SK-N-SH (cell line): ENCODE measurements at regions not wholly inside any gene's neighbourhood (a gene's known extent, or its start where the extent isn't known, plus 50 kb on each side); places are given as distances from the start of the nearest gene placed in this dataset.

ENCODE experiments used
- CTCF ChIA-PET: fragments of 300-600, 350-600 bp; formaldehyde crosslinking; extraction: SDS; loops from one replicate; lab custom pipeline; 2021; lab: Yijun Ruan, JAX
- POLR2A ChIA-PET: fragments of 350-600 bp; sonication (Branson Sonifier 250); formaldehyde crosslinking; extraction: SDS; loops from one replicate; lab custom pipeline; 2020; ENCODE audit warnings: antibody characterized with exemption, inconsistent platforms; lab: Yijun Ruan, JAX
- DNase-seq: peaks from one replicate; pipeline ENCODE4 v3.0.0; 2012
- H2AFZ ChIP-seq: fragments of 200-600 bp; sonication (generic); 2 replicates; pipeline ENCODE4 v1.8.1; 2016; ENCODE audit warnings: antibody characterized with exemption, mild to moderate bottlenecking, low read depth
- H3F3A ChIP-seq: fragments of 200-600 bp; sonication (generic); replicated peaks from 2 replicates; pipeline ENCODE3; 2016; ENCODE audit warnings: antibody characterized with exemption, mild to moderate bottlenecking; ENCODE audit not compliant: insufficient read depth
- H3K27ac ChIP-seq, 2 experiments: fragments of 200-500 bp in 1 of 2; fragments of 200-600 bp in 1 of 2; sonication (Bioruptor generic) in 1 of 2; sonication (generic), shearing (Covaris generic) in 1 of 2; 2 replicates each; pipeline versions ENCODE4 v1.5.1 to v1.6.1; 2014 to 2016; ENCODE audit warnings: low read depth in 2 of 2, inconsistent platforms in 1 of 2, low read length in 1 of 2, mild to moderate bottlenecking in 1 of 2, mixed read lengths in 1 of 2
- H3K27me3 ChIP-seq: fragments of 200-600 bp; sonication (generic), shearing (Covaris generic); 2 replicates; pipeline ENCODE4 v1.6.1; 2016; ENCODE audit warnings: mixed run types; ENCODE audit not compliant: insufficient read depth
- H3K36me3 ChIP-seq, 2 experiments: fragments of 200-500 bp in 1 of 2; fragments of 200-600 bp in 1 of 2; sonication (Bioruptor generic) in 1 of 2; sonication (generic) in 1 of 2; replicated peaks in 1 of 2; 2 replicates each; pipeline versions ENCODE3 to v1.5.1; 2014 to 2016; ENCODE audit warnings: low read length in 1 of 2, mild to moderate bottlenecking in 1 of 2; ENCODE audit not compliant: insufficient read depth in 2 of 2, control insufficient read depth in 1 of 2
- H3K4me1 ChIP-seq, 2 experiments: fragments of 200-500 bp in 1 of 2; fragments of 200-600 bp in 1 of 2; sonication (Bioruptor generic) in 1 of 2; sonication (generic), shearing (Covaris generic) in 1 of 2; 2 replicates each; pipeline versions ENCODE4 v1.5.1 to v1.6.1; 2014 to 2016; ENCODE audit warnings: low read depth in 1 of 2, low read length in 1 of 2, mixed run types in 1 of 2; ENCODE audit not compliant: insufficient read depth in 2 of 2, control insufficient read depth in 1 of 2
- H3K4me2 ChIP-seq: fragments of 200-600 bp; sonication (generic), shearing (Covaris generic); 2 replicates; pipeline ENCODE4 v1.6.1; 2017; ENCODE audit warnings: mixed run types
- H3K4me3 ChIP-seq, 2 experiments: fragments of 200-500 bp in 1 of 2; fragments of 200-600 bp in 1 of 2; sonication (Bioruptor generic) in 1 of 2; sonication (generic), shearing (Covaris generic) in 1 of 2; 2 replicates each; pipeline versions ENCODE4 v1.5.1 to v1.8.1; 2014 to 2016; ENCODE audit warnings: low read depth in 2 of 2, inconsistent platforms in 1 of 2, low read length in 1 of 2, mild to moderate bottlenecking in 1 of 2, mixed read lengths in 1 of 2, moderate library complexity in 1 of 2
- H3K79me2 ChIP-seq: fragments of 200-600 bp; sonication (generic); 2 replicates; pipeline ENCODE4 v1.8.1; 2017; ENCODE audit warnings: mild to moderate bottlenecking; ENCODE audit not compliant: insufficient read depth
- H3K9ac ChIP-seq: fragments of 200-600 bp; sonication (generic); 2 replicates; pipeline ENCODE4 v1.6.1; 2017; ENCODE audit warnings: mixed run types
- H3K9me2 ChIP-seq: fragments of 200-600 bp; sonication (generic); 2 replicates; pipeline ENCODE4 v1.6.1; 2017; ENCODE audit warnings: mixed run types
- H3K9me3 ChIP-seq: fragments of 200-600 bp; sonication (generic); 2 replicates; pipeline ENCODE4 v1.6.1; 2017; ENCODE audit warnings: mixed run types, mild to moderate bottlenecking, moderate library complexity
- H4K20me1 ChIP-seq: fragments of 200-600 bp; sonication (generic); 2 replicates; pipeline ENCODE4 v1.6.1; 2017; ENCODE audit warnings: mild to moderate bottlenecking, mixed run types; ENCODE audit not compliant: insufficient read depth
- CHD2 ChIP-seq: fragments of 150-350 bp; IDR thresholded peaks from 2 replicates; pipeline ENCODE4 v1.6.1; 2018; ENCODE audit warnings: low read length; ENCODE audit not compliant: partially characterized antibody
- ELF1 ChIP-seq: IDR thresholded peaks from 2 replicates; pipeline ENCODE4 v1.4.0; 2012
- EZH2phosphoT487 ChIP-seq: fragments of 200-600 bp; sonication (generic); IDR thresholded peaks from 2 replicates; pipeline ENCODE4 v1.6.1; 2017; ENCODE audit warnings: low read depth, mixed run types, mild to moderate bottlenecking, antibody characterized with exemption, moderate library complexity, borderline replicate concordance
- FOXJ3 ChIP-seq: sonication (generic); formaldehyde crosslinking; IDR thresholded peaks from 2 replicates; pipeline ENCODE4 v1.5.1; 2020; ENCODE audit warnings: mild to moderate bottlenecking, missing genetic modification reagents
- FOXM1 ChIP-seq: IDR thresholded peaks from 2 replicates; pipeline ENCODE4 v1.4.0; 2012; ENCODE audit warnings: low read depth, mild to moderate bottlenecking
- GABPA ChIP-seq: IDR thresholded peaks from 2 replicates; pipeline ENCODE4 v1.4.0; 2012; ENCODE audit warnings: low read depth, mild to moderate bottlenecking
- IRF3 ChIP-seq: fragments of 150-350 bp; IDR thresholded peaks from 2 replicates; pipeline ENCODE4 v1.6.1; 2016; ENCODE audit warnings: mild to moderate bottlenecking, low read depth, low read length
- JUND ChIP-seq: IDR thresholded peaks from 2 replicates; pipeline ENCODE4 v1.4.0; 2012
- MEF2A ChIP-seq: IDR thresholded peaks from 2 replicates; pipeline ENCODE4 v1.4.0; 2012; ENCODE audit warnings: low read depth, borderline replicate concordance
- MXI1 ChIP-seq: IDR thresholded peaks from 2 replicates; pipeline ENCODE4 v1.6.1; 2012; ENCODE audit warnings: mild to moderate bottlenecking, low read depth, low read length, improper control_type of control experiment
- NFIC ChIP-seq: IDR thresholded peaks from 2 replicates; pipeline ENCODE4 v1.4.0; 2012; ENCODE audit warnings: borderline replicate concordance
- RAD21 ChIP-seq: IDR thresholded peaks from 2 replicates; pipeline ENCODE4 v1.6.1; 2012; ENCODE audit warnings: mild to moderate bottlenecking, low read length
- RCOR1 ChIP-seq: fragments of 150-350 bp; IDR thresholded peaks from 2 replicates; pipeline ENCODE4 v1.6.1; 2017; ENCODE audit warnings: antibody characterized with exemption, low read length
- RFX5 ChIP-seq: IDR thresholded peaks from 2 replicates; pipeline ENCODE4 v1.6.1; 2012; ENCODE audit warnings: mild to moderate bottlenecking, improper control_type of control experiment, low read length
- RXRA ChIP-seq: IDR thresholded peaks from 2 replicates; pipeline ENCODE4 v1.4.0; 2012; ENCODE audit warnings: low read depth, mild to moderate bottlenecking, borderline replicate concordance
- SIN3A ChIP-seq: IDR thresholded peaks from 2 replicates; pipeline ENCODE4 v1.6.1; 2012; ENCODE audit warnings: low read depth, mild to moderate bottlenecking, low read length, moderate library complexity, borderline replicate concordance
- SMC3 ChIP-seq: IDR thresholded peaks from 2 replicates; pipeline ENCODE4 v1.6.1; 2012; ENCODE audit warnings: low read depth, low read length, improper control_type of control experiment
- TAF1 ChIP-seq: IDR thresholded peaks from 2 replicates; pipeline ENCODE4 v1.6.1; 2012; ENCODE audit warnings: low read depth, mild to moderate bottlenecking, low read length, moderate library complexity, borderline replicate concordance
- TCF12 ChIP-seq: IDR thresholded peaks from 2 replicates; pipeline ENCODE4 v1.4.0; 2012
- TEAD4 ChIP-seq: IDR thresholded peaks from 2 replicates; pipeline ENCODE4 v1.4.0; 2012; ENCODE audit warnings: mild to moderate bottlenecking, borderline replicate concordance; ENCODE audit not compliant: insufficient read depth
- YY1 ChIP-seq: IDR thresholded peaks from 2 replicates; pipeline ENCODE4 v1.4.0; 2012; ENCODE audit warnings: low read depth, mild to moderate bottlenecking
- ZBTB33 ChIP-seq: IDR thresholded peaks from 2 replicates; pipeline ENCODE4 v1.4.0; 2012; ENCODE audit warnings: low read depth, borderline replicate concordance
- WGBS: methylation state at CpG from one replicate; pipeline ENCODE4 v1.1.6; 2017; ENCODE audit warnings: low lambda C conversion rate; 5-methylcytosine and 5-hydroxymethylcytosine counted together
- TF ChIP-seq, protein P1 (sequence below): IDR thresholded peaks from 2 replicates; pipeline ENCODE4 v1.4.0; 2012; ENCODE audit warnings: low read depth, borderline replicate concordance
- TF ChIP-seq, protein P2 (sequence below): fragments of 200-600 bp; sonication (generic); IDR thresholded peaks from 2 replicates; pipeline ENCODE4 v1.6.1; 2017; ENCODE audit warnings: antibody characterized with exemption, mild to moderate bottlenecking, moderate library complexity
- TF ChIP-seq, protein P3 (sequence below): IDR thresholded peaks from 2 replicates; pipeline ENCODE4 v1.6.1; 2012; ENCODE audit warnings: mild to moderate bottlenecking, low read depth, low read length, moderate library complexity
- TF ChIP-seq, protein P4 (sequence below): IDR thresholded peaks from 2 replicates; pipeline ENCODE4 v1.4.0; 2012; ENCODE audit warnings: low read depth

DNA sequence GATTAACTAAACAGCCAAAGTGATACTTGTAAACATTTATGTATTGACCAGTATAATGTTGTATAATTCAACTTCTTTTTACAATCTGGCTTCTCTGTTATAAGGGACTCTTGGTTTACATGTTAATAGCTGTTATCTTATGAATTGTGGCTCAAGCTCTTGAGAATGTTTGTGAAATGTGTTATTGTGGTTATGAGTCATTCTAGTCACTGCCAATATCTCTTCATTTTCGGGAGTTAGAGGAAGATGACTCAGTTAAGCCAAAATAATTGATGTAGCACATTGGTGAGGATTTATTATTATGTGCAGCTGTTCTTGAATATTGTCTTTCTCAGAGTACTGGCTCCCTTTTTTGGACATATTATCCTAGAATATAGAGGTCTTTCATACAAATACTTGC, 655.2 kb upstream of the RIOK2 start:
- Histone ChIP-seq H3K9me2 (no peaks in the 10 kb centered on the region), H3K9me3 (no peaks in the 10 kb centered on the region), H3F3A (peaks cover 20% of the 10 kb centered on the region), H3K4me3 (no peak overlapping the region), H3K27ac (peak overlapping the region; percentile 76 to 89; a peak in 3 of 4 replicates), H3K4me2 (peak overlapping the region; percentile 7; the same call in 1 of the 2 replicates), H3K9ac (peak overlapping the region; percentile 15; the same call in 1 of the 2 replicates), H3K4me1 (peaks cover 0 to 27% of the 10 kb centered on the region in 2 experiments; a peak in 2 of 4 replicates), H4K20me1 (no peaks in the 10 kb centered on the region), H3K79me2 (no peaks in the 10 kb centered on the region), H2AFZ (peak overlapping the region; percentile 31; the same call in 1 of the 2 replicates), H3K36me3 (no peaks in the 10 kb centered on the region), H3K27me3 (no peaks in the 10 kb centered on the region)
- 9% methylated on average over 1 of the region's 1 CpG for WGBS
- no peak for DNase-seq
- POLR2A ChIA-PET = no interaction called here
- CTCF ChIA-PET = no interaction called here
- TF ChIP-seq TAF1 (peak; percentile 26; the same call in 1 of the 2 replicates), CHD2 (no peak), RFX5 (no peak), TCF12 (peak; percentile 99), ELF1 (no peak), SMC3 (no peak), GABPA (peak; percentile 38), FOXJ3 (CRISPR knock-in tag) (no peak), EZH2phosphoT487 (no peak), TEAD4 (peak; percentile 99), ZBTB33 (peak; percentile 86), RAD21 (no peak), SIN3A (0 out of 2 replicates have a peak, but pooled peaks have one; percentile 38), FOXM1 (peak; percentile 97), IRF3 (no peak), RCOR1 (no peak), YY1 (no peak), JUND (peak; percentile 100), RXRA (peak; percentile 84), MXI1 (no peak), NFIC (peak; percentile 100), MEF2A (peak; percentile 86; the same call in 1 of the 2 replicates)
- TF ChIP-seq, protein P1, sequence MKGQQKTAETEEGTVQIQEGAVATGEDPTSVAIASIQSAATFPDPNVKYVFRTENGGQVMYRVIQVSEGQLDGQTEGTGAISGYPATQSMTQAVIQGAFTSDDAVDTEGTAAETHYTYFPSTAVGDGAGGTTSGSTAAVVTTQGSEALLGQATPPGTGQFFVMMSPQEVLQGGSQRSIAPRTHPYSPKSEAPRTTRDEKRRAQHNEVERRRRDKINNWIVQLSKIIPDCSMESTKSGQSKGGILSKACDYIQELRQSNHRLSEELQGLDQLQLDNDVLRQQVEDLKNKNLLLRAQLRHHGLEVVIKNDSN = no peak
- TF ChIP-seq, protein P2, sequence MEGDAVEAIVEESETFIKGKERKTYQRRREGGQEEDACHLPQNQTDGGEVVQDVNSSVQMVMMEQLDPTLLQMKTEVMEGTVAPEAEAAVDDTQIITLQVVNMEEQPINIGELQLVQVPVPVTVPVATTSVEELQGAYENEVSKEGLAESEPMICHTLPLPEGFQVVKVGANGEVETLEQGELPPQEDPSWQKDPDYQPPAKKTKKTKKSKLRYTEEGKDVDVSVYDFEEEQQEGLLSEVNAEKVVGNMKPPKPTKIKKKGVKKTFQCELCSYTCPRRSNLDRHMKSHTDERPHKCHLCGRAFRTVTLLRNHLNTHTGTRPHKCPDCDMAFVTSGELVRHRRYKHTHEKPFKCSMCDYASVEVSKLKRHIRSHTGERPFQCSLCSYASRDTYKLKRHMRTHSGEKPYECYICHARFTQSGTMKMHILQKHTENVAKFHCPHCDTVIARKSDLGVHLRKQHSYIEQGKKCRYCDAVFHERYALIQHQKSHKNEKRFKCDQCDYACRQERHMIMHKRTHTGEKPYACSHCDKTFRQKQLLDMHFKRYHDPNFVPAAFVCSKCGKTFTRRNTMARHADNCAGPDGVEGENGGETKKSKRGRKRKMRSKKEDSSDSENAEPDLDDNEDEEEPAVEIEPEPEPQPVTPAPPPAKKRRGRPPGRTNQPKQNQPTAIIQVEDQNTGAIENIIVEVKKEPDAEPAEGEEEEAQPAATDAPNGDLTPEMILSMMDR = no peak
- TF ChIP-seq, protein P3, sequence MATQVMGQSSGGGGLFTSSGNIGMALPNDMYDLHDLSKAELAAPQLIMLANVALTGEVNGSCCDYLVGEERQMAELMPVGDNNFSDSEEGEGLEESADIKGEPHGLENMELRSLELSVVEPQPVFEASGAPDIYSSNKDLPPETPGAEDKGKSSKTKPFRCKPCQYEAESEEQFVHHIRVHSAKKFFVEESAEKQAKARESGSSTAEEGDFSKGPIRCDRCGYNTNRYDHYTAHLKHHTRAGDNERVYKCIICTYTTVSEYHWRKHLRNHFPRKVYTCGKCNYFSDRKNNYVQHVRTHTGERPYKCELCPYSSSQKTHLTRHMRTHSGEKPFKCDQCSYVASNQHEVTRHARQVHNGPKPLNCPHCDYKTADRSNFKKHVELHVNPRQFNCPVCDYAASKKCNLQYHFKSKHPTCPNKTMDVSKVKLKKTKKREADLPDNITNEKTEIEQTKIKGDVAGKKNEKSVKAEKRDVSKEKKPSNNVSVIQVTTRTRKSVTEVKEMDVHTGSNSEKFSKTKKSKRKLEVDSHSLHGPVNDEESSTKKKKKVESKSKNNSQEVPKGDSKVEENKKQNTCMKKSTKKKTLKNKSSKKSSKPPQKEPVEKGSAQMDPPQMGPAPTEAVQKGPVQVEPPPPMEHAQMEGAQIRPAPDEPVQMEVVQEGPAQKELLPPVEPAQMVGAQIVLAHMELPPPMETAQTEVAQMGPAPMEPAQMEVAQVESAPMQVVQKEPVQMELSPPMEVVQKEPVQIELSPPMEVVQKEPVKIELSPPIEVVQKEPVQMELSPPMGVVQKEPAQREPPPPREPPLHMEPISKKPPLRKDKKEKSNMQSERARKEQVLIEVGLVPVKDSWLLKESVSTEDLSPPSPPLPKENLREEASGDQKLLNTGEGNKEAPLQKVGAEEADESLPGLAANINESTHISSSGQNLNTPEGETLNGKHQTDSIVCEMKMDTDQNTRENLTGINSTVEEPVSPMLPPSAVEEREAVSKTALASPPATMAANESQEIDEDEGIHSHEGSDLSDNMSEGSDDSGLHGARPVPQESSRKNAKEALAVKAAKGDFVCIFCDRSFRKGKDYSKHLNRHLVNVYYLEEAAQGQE = no peak
- TF ChIP-seq, protein P4, sequence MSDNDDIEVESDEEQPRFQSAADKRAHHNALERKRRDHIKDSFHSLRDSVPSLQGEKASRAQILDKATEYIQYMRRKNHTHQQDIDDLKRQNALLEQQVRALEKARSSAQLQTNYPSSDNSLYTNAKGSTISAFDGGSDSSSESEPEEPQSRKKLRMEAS = peak; percentile 62; the same call in 1 of the 2 replicates
